22Rv1 (cell line): ENCODE measurements at regions not wholly inside any gene's neighbourhood (a gene's known extent, or its start where the extent isn't known, plus 50 kb on each side); places are given as distances from the start of the nearest gene placed in this dataset.

Experiments used
- H3K27ac ChIP-seq: fragments of 450-650 bp; 2 replicates; pipeline ENCODE4 v1.5.1; 2017
- ZFX ChIP-seq: fragments of 450-650 bp; IDR thresholded peaks from 2 replicates; pipeline ENCODE4 v1.6.1; 2017; ENCODE audit warnings: antibody characterized with exemption, borderline replicate concordance
- TF ChIP-seq, protein P1 (sequence below): fragments of 450-650 bp; IDR thresholded peaks from 2 replicates; pipeline ENCODE4 v1.5.1; 2017; ENCODE audit warnings: mild to moderate bottlenecking

DNA sequence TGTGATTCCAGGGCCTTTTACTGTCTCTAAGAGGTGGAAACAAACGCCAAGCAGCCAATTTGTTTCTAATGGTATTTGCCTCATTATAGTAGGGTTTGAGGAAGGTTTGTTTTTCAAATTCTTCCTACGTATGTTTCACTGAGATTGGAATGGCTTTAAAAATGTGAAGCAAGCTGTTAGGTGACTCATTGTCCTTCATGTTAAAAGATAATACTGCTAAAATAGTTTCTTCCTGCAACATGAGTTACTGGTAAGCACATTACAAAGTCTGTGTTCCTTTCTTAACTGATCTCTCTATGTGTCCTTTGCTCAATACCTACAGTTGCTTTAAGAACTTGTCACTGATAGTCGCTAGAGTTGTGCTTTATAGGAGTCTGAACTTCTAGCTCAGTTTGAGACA is 1183.9 kb downstream of the RPA4 start:
- TF ChIP-seq ZFX = no peak
- TF ChIP-seq, protein P1, sequence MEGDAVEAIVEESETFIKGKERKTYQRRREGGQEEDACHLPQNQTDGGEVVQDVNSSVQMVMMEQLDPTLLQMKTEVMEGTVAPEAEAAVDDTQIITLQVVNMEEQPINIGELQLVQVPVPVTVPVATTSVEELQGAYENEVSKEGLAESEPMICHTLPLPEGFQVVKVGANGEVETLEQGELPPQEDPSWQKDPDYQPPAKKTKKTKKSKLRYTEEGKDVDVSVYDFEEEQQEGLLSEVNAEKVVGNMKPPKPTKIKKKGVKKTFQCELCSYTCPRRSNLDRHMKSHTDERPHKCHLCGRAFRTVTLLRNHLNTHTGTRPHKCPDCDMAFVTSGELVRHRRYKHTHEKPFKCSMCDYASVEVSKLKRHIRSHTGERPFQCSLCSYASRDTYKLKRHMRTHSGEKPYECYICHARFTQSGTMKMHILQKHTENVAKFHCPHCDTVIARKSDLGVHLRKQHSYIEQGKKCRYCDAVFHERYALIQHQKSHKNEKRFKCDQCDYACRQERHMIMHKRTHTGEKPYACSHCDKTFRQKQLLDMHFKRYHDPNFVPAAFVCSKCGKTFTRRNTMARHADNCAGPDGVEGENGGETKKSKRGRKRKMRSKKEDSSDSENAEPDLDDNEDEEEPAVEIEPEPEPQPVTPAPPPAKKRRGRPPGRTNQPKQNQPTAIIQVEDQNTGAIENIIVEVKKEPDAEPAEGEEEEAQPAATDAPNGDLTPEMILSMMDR = no peak
- H3K27ac ChIP-seq = peak overlapping the region; percentile 36; the same call in 1 of the 2 replicates

DNA sequence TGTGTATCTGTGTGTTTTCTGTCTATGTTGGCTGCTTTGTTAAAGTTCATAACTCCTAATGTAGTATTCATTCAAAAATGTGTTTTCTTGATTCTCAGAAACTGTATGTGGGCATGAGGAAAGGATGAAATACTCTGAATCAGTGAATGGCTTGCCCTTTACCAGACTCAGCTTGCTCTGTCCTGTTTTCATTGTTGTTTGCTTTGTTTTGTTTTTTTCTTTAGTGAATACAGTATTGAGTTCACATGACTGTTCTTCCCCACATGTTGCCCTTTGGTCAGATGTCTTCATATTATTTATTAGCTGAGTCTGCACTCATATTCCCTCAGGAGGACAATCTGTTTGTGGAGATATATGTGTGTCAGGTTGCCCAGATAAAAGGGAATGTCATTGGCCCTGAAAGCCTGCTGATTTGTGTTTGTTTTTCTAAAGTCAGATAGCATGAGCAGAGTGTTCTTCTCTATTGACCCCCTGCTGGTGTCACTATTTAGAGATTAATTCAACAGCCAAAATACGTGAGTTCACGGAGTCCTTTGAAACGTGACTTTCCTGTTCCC is 1184.4 kb downstream of the RPA4 start:
- TF ChIP-seq, protein P1 = no peak
- no peak for TF ChIP-seq ZFX
- peak overlapping the region; percentile 36; the same call in 1 of the 2 replicates for H3K27ac ChIP-seq

DNA sequence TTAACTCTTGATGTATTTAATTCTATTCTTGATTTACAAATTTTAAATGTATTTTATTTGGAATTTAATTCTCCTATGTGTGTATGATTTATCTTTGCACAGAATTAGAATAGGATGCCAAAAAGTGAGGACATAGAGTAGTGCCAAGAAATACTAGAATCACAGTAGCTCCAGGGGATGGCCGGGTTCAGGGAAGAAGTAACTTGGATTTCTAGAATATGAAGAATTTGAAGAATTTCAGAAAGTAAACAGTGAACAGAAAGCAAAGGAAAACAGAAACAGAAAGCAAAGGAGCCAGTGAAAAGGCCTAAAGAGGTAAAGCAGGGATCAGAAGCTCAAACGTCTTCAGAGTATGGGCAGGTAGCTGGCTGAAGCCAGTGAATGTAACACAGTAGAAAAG is 1187.6 kb downstream of the RPA4 start:
- TF ChIP-seq, protein P1 = no peak
- no peak for TF ChIP-seq ZFX
- no peak overlapping the region for H3K27ac ChIP-seq

DNA sequence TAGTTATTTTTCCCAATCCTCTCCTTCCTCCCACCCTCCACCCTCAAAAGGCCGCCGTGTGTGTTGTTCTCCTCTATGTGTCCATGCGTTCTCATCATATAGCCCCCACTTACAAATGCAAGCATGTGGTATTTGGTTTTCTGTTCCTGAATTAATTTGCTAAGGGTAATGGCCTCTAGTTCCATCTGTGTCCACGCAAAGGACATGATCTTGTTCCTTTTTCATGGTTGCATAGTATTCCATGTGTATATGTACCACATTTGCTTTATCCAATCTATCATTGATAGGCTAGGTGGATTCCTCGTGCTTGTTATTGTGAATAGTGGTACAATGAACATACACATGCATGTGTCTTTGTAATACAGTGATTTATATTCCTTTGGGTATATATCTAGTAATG is 1193.7 kb downstream of the RPA4 start:
- no peak for TF ChIP-seq ZFX
- TF ChIP-seq, protein P1 = no peak
- no peak overlapping the region for H3K27ac ChIP-seq

DNA sequence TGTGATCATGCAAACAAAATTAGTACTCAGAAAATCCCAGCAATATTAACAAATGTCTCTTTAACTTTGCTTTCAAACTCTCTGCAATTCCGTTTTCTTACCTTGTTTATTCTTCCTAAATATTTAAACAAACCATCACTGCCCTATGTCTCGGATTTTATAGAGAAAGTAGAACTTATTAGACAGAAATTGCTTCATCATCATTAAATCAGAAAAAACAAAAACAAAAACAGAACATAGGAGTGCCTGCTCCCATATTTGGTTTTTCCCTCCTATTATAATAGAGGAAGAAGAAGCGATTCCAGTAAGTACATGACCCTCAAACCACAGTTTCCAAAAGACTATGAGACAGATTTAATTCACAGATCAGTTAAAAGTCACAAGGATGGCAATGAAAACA is 1228.0 kb downstream of the RPA4 start:
- H3K27ac ChIP-seq = no peak overlapping the region
- no peak for TF ChIP-seq ZFX
- TF ChIP-seq, protein P1 = no peak

DNA sequence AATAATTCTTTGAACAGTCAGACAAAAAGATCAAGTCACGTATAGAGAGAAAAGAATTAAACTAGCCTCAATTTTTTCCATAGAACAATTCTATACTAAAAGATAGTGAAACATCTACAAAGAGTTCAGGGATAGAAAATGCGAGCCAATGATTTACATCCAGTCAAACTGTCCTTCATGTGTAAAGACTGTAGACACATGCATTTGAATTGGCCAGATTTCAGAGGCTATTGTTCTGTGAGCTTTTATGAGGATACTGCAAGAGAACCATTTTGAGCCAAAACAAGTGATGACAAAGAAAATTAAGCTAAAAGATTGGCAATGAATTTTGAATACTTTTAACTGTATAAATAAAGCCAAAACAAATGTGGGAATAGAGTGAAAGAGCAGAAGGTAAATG is 1230.3 kb downstream of the RPA4 start:
- H3K27ac ChIP-seq = no peak overlapping the region
- TF ChIP-seq, protein P1 = no peak
- TF ChIP-seq ZFX = no peak

DNA sequence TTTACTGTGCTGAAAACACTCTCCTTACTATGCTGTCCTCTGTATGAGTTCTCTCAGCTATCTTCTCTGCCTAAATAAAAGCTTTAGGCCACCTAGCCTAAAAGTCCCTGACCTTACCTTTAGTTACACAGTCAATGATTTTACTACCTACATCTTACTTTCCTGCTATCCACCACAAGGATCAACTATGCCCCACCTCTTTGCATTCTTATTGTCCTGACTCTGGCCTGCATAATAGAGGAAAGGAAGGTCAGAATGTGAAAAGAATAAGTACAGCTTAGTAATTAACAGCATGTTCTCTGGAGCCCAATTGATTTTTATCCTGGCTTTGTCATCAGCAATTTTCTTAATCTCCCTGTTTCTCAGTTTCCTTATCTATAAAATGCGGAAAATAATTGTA is 1257.8 kb downstream of the RPA4 start:
- TF ChIP-seq, protein P1 = no peak
- no peak overlapping the region for H3K27ac ChIP-seq
